Breast epithelium (tissue), 3 donors: ENCODE measurements at regions not wholly inside any gene's neighbourhood (a gene's known extent, or its start where the extent isn't known, plus 50 kb on each side); places are given as distances from the start of the nearest gene placed in this dataset.

Source experiments
- POLR2A ChIP-seq: fragments of 450-650 bp; IDR thresholded peaks from one replicate; pipeline ENCODE4 v1.6.1; 2016; ENCODE audit warnings: antibody characterized with exemption, mild to moderate bottlenecking, moderate library complexity
- TF ChIP-seq, protein P1 (sequence below), 3 donors: fragments of 450-650 bp; IDR thresholded peaks; one replicate each; pipeline ENCODE4 v1.5.1; 2016 to 2017; ENCODE audit warnings: antibody characterized with exemption in 3 of 3, mild to moderate bottlenecking in 3 of 3, moderate library complexity in 3 of 3

DNA sequence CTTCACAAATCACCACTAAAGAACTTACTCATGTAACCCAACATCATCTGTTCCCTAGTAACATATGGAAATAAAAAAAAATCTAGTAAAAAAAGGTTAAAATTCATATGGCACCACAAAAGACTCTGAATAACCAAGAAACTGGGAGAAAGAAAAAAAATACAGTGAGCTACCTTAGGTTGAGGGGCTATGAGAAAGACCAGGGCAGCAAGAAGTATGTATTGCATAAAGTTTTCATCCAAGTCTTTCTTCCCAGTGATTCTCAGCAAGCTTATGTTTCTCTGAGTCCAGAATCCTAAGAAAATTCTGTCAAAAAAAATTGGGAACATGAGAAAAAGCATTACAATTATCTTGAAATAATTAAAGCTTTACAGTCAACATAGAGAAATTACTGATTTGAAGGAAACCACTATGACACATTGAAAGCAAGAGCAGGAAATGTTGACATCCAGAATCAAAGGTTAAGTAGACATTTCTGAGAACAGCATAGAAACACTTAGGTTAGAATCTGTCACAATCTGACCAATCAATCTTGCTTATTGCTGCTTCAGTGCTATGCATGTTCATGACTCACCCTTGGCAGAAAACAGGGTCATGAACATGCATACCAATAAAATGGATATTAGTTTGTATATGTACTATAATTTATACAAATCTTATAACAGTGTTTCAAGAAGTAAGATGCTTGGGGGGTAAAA lies 494.0 kb upstream of the POT1 start:
- TF ChIP-seq, protein P1, sequence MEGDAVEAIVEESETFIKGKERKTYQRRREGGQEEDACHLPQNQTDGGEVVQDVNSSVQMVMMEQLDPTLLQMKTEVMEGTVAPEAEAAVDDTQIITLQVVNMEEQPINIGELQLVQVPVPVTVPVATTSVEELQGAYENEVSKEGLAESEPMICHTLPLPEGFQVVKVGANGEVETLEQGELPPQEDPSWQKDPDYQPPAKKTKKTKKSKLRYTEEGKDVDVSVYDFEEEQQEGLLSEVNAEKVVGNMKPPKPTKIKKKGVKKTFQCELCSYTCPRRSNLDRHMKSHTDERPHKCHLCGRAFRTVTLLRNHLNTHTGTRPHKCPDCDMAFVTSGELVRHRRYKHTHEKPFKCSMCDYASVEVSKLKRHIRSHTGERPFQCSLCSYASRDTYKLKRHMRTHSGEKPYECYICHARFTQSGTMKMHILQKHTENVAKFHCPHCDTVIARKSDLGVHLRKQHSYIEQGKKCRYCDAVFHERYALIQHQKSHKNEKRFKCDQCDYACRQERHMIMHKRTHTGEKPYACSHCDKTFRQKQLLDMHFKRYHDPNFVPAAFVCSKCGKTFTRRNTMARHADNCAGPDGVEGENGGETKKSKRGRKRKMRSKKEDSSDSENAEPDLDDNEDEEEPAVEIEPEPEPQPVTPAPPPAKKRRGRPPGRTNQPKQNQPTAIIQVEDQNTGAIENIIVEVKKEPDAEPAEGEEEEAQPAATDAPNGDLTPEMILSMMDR (IDR thresholded peaks at IDR 0.05) = no peak
- TF ChIP-seq POLR2A = no peak
